AG10803 (cell line): ENCODE measurements at regions not wholly inside any gene's neighbourhood (a gene's known extent, or its start where the extent isn't known, plus 50 kb on each side); places are given as distances from the start of the nearest gene placed in this dataset.

Experiments
- DNase-seq: peaks from one replicate; pipeline ENCODE4 v3.0.0; 2010; ENCODE audit warnings: low read depth
- H3K4me3 ChIP-seq: 2 replicates; pipeline ENCODE4 v1.5.1; 2011; ENCODE audit warnings: mild to moderate bottlenecking, low read length, control low read depth
- CTCF ChIP-seq: conservative IDR thresholded peaks from 2 replicates; pipeline ENCODE4 v1.5.1; 2011; ENCODE audit warnings: mild to moderate bottlenecking, low read length, control low read depth, inconsistent platforms

- no peak overlapping the region for H3K4me3 ChIP-seq
- TF ChIP-seq CTCF: no peak
- DNase-seq: no peak
Measured at GRCh38 chr1:2903226-2903625, 101.7 kb upstream of the TTC34 start.

GRCh38 chr1:2904191-2904590 lies 102.7 kb upstream of the TTC34 start:
- DNase-seq: no peak
- no peak overlapping the region for H3K4me3 ChIP-seq
- no peak for TF ChIP-seq CTCF

GRCh38 chr1:2905356-2905755 lies 103.9 kb upstream of the TTC34 start:
- no peak for DNase-seq
- H3K4me3 ChIP-seq: no peak overlapping the region
- TF ChIP-seq CTCF: no peak

GRCh38 chr1:2906085-2906484 lies 104.6 kb upstream of the TTC34 start:
- DNase-seq: no peak
- no peak overlapping the region for H3K4me3 ChIP-seq
- no peak for TF ChIP-seq CTCF

GRCh38 chr1:2906620-2907019 lies 105.1 kb upstream of the TTC34 start:
- no peak for TF ChIP-seq CTCF
- no peak overlapping the region for H3K4me3 ChIP-seq
- DNase-seq: no peak

GRCh38 chr1:2907051-2907450 lies 105.6 kb upstream of the TTC34 start:
- no peak overlapping the region for H3K4me3 ChIP-seq
- TF ChIP-seq CTCF: no peak
- no peak for DNase-seq

GRCh38 chr1:2908081-2908480 lies 106.6 kb upstream of the TTC34 start:
- H3K4me3 ChIP-seq: no peak overlapping the region
- TF ChIP-seq CTCF: no peak
- no peak for DNase-seq
